ENCODE measurements at regions not wholly inside any gene's neighbourhood (a gene's known extent, or its start where the extent isn't known, plus 50 kb on each side); places are given as distances from the start of the nearest gene placed in this dataset.

GRCh38 chr22:44382116-44383038, 69.6 kb upstream of the SHISAL1 start:
- Histone ChIP-seq H3K36me3 (no peaks in the 10 kb centered on the region), H3K9me3 (peaks cover 0 to 5% of the 10 kb centered on the region in 2 donors), H3K27ac (no peak overlapping the region), H3K27me3 (peaks cover 0 to 17% of the 10 kb centered on the region in 2 donors), H3K4me1 (no peaks in the 10 kb centered on the region), H3K4me3 (no peak overlapping the region)
- intact Hi-C loops (cut with DNase I; ENCODE audit: low total_unique reads) = no loop called here
- DNase-seq (ENCODE audit: low spot score in 2 of 2) = no peak
- no peak for TF ChIP-seq POLR2AphosphoS5 (IDR thresholded peaks at IDR 0.05)
- no peak for TF ChIP-seq CTCF (IDR thresholded peaks at IDR 0.05)
- TF ChIP-seq POLR2A (IDR thresholded peaks at IDR 0.05) = no peak

- TF ChIP-seq CTCF (IDR thresholded peaks at IDR 0.05) (no peak), POLR2A (IDR thresholded peaks at IDR 0.05) (no peak), POLR2AphosphoS5 (IDR thresholded peaks at IDR 0.05) (no peak)
- intact Hi-C loops (cut with DNase I; ENCODE audit: low total_unique reads) = no loop called here
- Histone ChIP-seq H3K9me3 (peaks cover 0 to 5% of the 10 kb centered on the region in 2 donors), H3K4me1 (no peaks in the 10 kb centered on the region), H3K27ac (no peak overlapping the region), H3K27me3 (peaks cover 0 to 15% of the 10 kb centered on the region in 2 donors), H3K36me3 (no peaks in the 10 kb centered on the region), H3K4me3 (no peak overlapping the region)
- DNase-seq (ENCODE audit: low spot score in 2 of 2) = no peak
These were observed 69.0 kb upstream of the SHISAL1 start for GRCh38 chr22:44381761-44382115.

- no peak overlapping the region for H3K4me3 ChIP-seq
- H3K9me3 ChIP-seq = peaks cover 0 to 6% of the 10 kb centered on the region in 2 donors
- intact Hi-C loops (cut with DNase I; ENCODE audit: low total_unique reads) = no loop called here
- H3K27me3 ChIP-seq = peaks cover 0 to 15% of the 10 kb centered on the region in 2 donors
- H3K27ac ChIP-seq = no peak overlapping the region
- no peaks in the 10 kb centered on the region for H3K36me3 ChIP-seq
- TF ChIP-seq CTCF (IDR thresholded peaks at IDR 0.05) = no peak
- no peak for TF ChIP-seq POLR2A (IDR thresholded peaks at IDR 0.05)
- no peak for TF ChIP-seq POLR2AphosphoS5 (IDR thresholded peaks at IDR 0.05)
- no peak for DNase-seq (ENCODE audit: low spot score in 2 of 2)
- no peaks in the 10 kb centered on the region for H3K4me1 ChIP-seq
These were observed 68.2 kb upstream of the SHISAL1 start for GRCh38 chr22:44380756-44381486.

GRCh38 chr22:44379817-44380755, 67.3 kb upstream of the SHISAL1 start:
- peaks cover 0 to 14% of the 10 kb centered on the region in 2 donors for H3K9me3 ChIP-seq
- peaks cover 0 to 15% of the 10 kb centered on the region in 2 donors for H3K27me3 ChIP-seq
- intact Hi-C loops (cut with DNase I; ENCODE audit: low total_unique reads) = no loop called here
- no peak overlapping the region for H3K4me3 ChIP-seq
- TF ChIP-seq POLR2A (IDR thresholded peaks at IDR 0.05) = no peak
- TF ChIP-seq POLR2AphosphoS5 (IDR thresholded peaks at IDR 0.05) = no peak
- no peak for TF ChIP-seq CTCF (IDR thresholded peaks at IDR 0.05)
- no peak overlapping the region for H3K27ac ChIP-seq
- H3K4me1 ChIP-seq = no peaks in the 10 kb centered on the region
- DNase-seq (ENCODE audit: low spot score in 2 of 2) = no peak
- no peaks in the 10 kb centered on the region for H3K36me3 ChIP-seq
